ENCODE measurements at regions not wholly inside any gene's neighbourhood (a gene's known extent, or its start where the extent isn't known, plus 50 kb on each side); places are given as distances from the start of the nearest gene placed in this dataset.

- Histone ChIP-seq H3K4me1 (no peaks in the 10 kb centered on the region), H3K27ac (no peak overlapping the region), H3K4me3 (no peak overlapping the region), H3K9me3 (no peaks in the 10 kb centered on the region), H3K36me3 (ENCODE audit: insufficient read depth in 1 of 2, low read depth in 1 of 2) (no peaks in the 10 kb centered on the region), H3K27me3 (ENCODE audit: insufficient read depth in 3 of 3, low read length in 2 of 3) (no peaks in the 10 kb centered on the region)
- DNase-seq (no peak), ATAC-seq (peak in 1 of 4 donors; percentile 37)
- TF ChIP-seq, protein P1, sequence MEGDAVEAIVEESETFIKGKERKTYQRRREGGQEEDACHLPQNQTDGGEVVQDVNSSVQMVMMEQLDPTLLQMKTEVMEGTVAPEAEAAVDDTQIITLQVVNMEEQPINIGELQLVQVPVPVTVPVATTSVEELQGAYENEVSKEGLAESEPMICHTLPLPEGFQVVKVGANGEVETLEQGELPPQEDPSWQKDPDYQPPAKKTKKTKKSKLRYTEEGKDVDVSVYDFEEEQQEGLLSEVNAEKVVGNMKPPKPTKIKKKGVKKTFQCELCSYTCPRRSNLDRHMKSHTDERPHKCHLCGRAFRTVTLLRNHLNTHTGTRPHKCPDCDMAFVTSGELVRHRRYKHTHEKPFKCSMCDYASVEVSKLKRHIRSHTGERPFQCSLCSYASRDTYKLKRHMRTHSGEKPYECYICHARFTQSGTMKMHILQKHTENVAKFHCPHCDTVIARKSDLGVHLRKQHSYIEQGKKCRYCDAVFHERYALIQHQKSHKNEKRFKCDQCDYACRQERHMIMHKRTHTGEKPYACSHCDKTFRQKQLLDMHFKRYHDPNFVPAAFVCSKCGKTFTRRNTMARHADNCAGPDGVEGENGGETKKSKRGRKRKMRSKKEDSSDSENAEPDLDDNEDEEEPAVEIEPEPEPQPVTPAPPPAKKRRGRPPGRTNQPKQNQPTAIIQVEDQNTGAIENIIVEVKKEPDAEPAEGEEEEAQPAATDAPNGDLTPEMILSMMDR (IDR thresholded peaks at IDR 0.05): no peak
- intact Hi-C loops (cut with DNase I): no loop called here
- 27 to 33% (median 29%) methylated on average over 11 to 12 of the region's 12 CpGs for WGBS, 3 donors
Measured at GRCh38 chr5:56358703-56359681, 125.9 kb upstream of the ANKRD55 start.

GRCh38 chr5:56358046-56358445 lies 124.9 kb upstream of the ANKRD55 start:
- H3K27me3 ChIP-seq (ENCODE audit: insufficient read depth in 3 of 3, low read length in 2 of 3): no peaks in the 10 kb centered on the region
- DNase-seq (no peak), ATAC-seq (no peak)
- no peaks in the 10 kb centered on the region for H3K4me1 ChIP-seq
- intact Hi-C loops (cut with DNase I): no loop called here
- no peaks in the 10 kb centered on the region for H3K9me3 ChIP-seq
- no peak overlapping the region for H3K27ac ChIP-seq
- H3K36me3 ChIP-seq (ENCODE audit: insufficient read depth in 1 of 2, low read depth in 1 of 2): no peaks in the 10 kb centered on the region
- 95 to 100% (median 100%) methylated on average over 1 of the region's 1 CpG for WGBS, 3 donors
- TF ChIP-seq, protein P1 (IDR thresholded peaks at IDR 0.05): no peak
- no peak overlapping the region for H3K4me3 ChIP-seq

GRCh38 chr5:56357426-56357825 lies 124.3 kb upstream of the ANKRD55 start:
- Histone ChIP-seq H3K27me3 (ENCODE audit: insufficient read depth in 3 of 3, low read length in 2 of 3) (no peaks in the 10 kb centered on the region), H3K4me1 (no peaks in the 10 kb centered on the region), H3K9me3 (no peaks in the 10 kb centered on the region), H3K27ac (no peak overlapping the region), H3K36me3 (ENCODE audit: insufficient read depth in 1 of 2, low read depth in 1 of 2) (no peaks in the 10 kb centered on the region), H3K4me3 (no peak overlapping the region)
- TF ChIP-seq, protein P1 (IDR thresholded peaks at IDR 0.05): no peak
- DNase-seq (no peak), ATAC-seq (no peak)
- intact Hi-C loops (cut with DNase I): no loop called here

DNA sequence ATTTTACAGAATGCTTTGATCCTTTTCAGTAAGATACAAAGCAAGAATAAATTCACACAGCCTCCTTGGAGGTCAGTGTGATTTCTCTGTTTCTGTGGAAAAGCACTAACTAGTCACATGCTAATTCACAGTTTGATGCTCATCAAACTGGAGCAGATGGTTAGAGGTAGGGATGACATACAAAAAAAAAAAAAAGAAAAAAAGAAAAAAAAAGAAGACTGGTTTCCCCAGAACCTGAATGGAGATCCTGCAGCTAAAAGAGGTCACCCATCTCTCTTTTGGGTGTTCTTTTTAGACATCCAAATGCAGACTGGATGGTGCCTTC lies 123.7 kb upstream of the ANKRD55 start:
- TF ChIP-seq, protein P1 (IDR thresholded peaks at IDR 0.05): no peak
- ATAC-seq: no peak
- Histone ChIP-seq H3K4me1 (no peaks in the 10 kb centered on the region), H3K9me3 (no peaks in the 10 kb centered on the region), H3K4me3 (no peak overlapping the region), H3K27me3 (ENCODE audit: insufficient read depth in 3 of 3, low read length in 2 of 3) (no peaks in the 10 kb centered on the region), H3K36me3 (ENCODE audit: insufficient read depth in 1 of 2, low read depth in 1 of 2) (no peaks in the 10 kb centered on the region), H3K27ac (no peak overlapping the region)
- intact Hi-C loops (cut with DNase I): no loop called here
- no peak for DNase-seq

All from psoas muscle (tissue), 7 donors.